A549 (cell line): ENCODE measurements at regions not wholly inside any gene's neighbourhood (a gene's known extent, or its start where the extent isn't known, plus 50 kb on each side); places are given as distances from the start of the nearest gene placed in this dataset.

Source experiments
- ATAC-seq, 2 experiments: fragments of 200-7000 bp in 1 of 2; fragments of >200 bp in 1 of 2; cut with Nextera tagmentation in 1 of 2; cut with Tn5 transposase in 1 of 2; 3 replicates each; pipeline versions ENCODE4 v1.8.0 to v1.9.1; 2018 to 2020; ENCODE audit warnings: mild to moderate bottlenecking in 1 of 2, moderate library complexity in 1 of 2
- CTCF ChIA-PET: fragments of 300-600 bp; sonication (Branson Sonifier 250); formaldehyde crosslinking; extraction: SDS; loops from one replicate; lab custom pipeline; 2021; ENCODE audit warnings: antibody characterized with exemption, inconsistent platforms; lab: Yijun Ruan, JAX
- POLR2A ChIA-PET: fragments of 350-600 bp; formaldehyde crosslinking; extraction: SDS; loops from one replicate; lab custom pipeline; 2021; ENCODE audit warnings: antibody characterized with exemption, inconsistent platforms; lab: Yijun Ruan, JAX
- DNase-seq, 2 experiments: peaks; one replicate each; pipeline versions ENCODE4 v3.0.0 to v3.0.0-alpha.2; 2011 to 2016; ENCODE audit warnings: low read depth in 1 of 2, low spot score in 1 of 2
- FAIRE-seq: peaks from 2 replicates; lab custom pipeline; 2011; peaks lifted over from hg19 to GRCh38; lab: Jason Lieb, UNC
- H3K27ac ChIP-seq, 2 experiments: fragments of >200 bp; sonication (Bioruptor Twin); formaldehyde crosslinking; 3 replicates each; pipeline ENCODE4 v1.5.1; 2016 to 2017
- H3K4me1 ChIP-seq: fragments of >200 bp; sonication (Bioruptor Twin); formaldehyde crosslinking; 3 replicates; pipeline ENCODE4 v1.6.1; 2016
- H3K4me2 ChIP-seq: fragments of >200 bp; sonication (Bioruptor Twin); formaldehyde crosslinking; 3 replicates; pipeline ENCODE4 v1.6.1; 2016
- H3K4me3 ChIP-seq: fragments of >200 bp; sonication (Bioruptor Twin); formaldehyde crosslinking; 3 replicates; pipeline ENCODE4 v1.5.1; 2016
- H3K9me3 ChIP-seq: fragments of >200 bp; sonication (Bioruptor Twin); formaldehyde crosslinking; 3 replicates; pipeline ENCODE4 v1.6.1; 2016
- ATOH8 ChIP-seq: fragments of 250-450 bp; sonication (Bioruptor Pico); IDR thresholded peaks from 2 replicates; pipeline ENCODE4 v1.5.0; 2020; ENCODE audit warnings: low read depth, mild to moderate bottlenecking, moderate library complexity
- CBX8 ChIP-seq: fragments of 200-600 bp; sonication (generic); IDR thresholded peaks from 2 replicates; pipeline ENCODE4 v1.6.1; 2016
- CEBPB ChIP-seq, 2 experiments: fragments of >200 bp in 1 of 2; sonication (Bioruptor Twin) in 1 of 2; formaldehyde crosslinking in 1 of 2; IDR thresholded peaks; 2 replicates each; pipeline ENCODE4 v1.6.1; 2012 to 2016
- ESRRA ChIP-seq: fragments of 150-350 bp; IDR thresholded peaks from 2 replicates; pipeline ENCODE4 v1.6.1; 2014; ENCODE audit warnings: mild to moderate bottlenecking, low read length, borderline replicate concordance
- JUN ChIP-seq, 2 experiments: fragments of >200 bp; sonication (Bioruptor Twin); formaldehyde crosslinking; IDR thresholded peaks; 2 replicates in 1 of 2; 3 replicates in 1 of 2; pipeline ENCODE4 v1.6.1; 2016 to 2017
- KDM1A ChIP-seq: fragments of 200-600 bp; sonication (generic); IDR thresholded peaks from 2 replicates; pipeline ENCODE4 v1.6.1; 2016; ENCODE audit warnings: low read depth, mild to moderate bottlenecking
- NR3C1 ChIP-seq: fragments of >200 bp; sonication (Bioruptor Twin); formaldehyde crosslinking; IDR thresholded peaks from 3 replicates; pipeline ENCODE4 v1.6.1; 2017
- PBX3 ChIP-seq: IDR thresholded peaks from 2 replicates; pipeline ENCODE4 v1.6.1; 2012
- RAD21 ChIP-seq, 2 experiments: fragments of >200 bp in 1 of 2; sonication (Bioruptor Twin) in 1 of 2; formaldehyde crosslinking in 1 of 2; IDR thresholded peaks in 1 of 2; conservative IDR thresholded peaks in 1 of 2; 2 replicates in 1 of 2; 3 replicates in 1 of 2; pipeline ENCODE4 v1.6.1; 2012 to 2018; ENCODE audit warnings: inconsistent platforms in 1 of 2
- RFX5 ChIP-seq: fragments of 450-650 bp; IDR thresholded peaks from 2 replicates; pipeline ENCODE4 v1.7.1; 2014; ENCODE audit warnings: antibody characterized with exemption, mild to moderate bottlenecking, moderate library complexity
- RNF2 ChIP-seq: fragments of 200-600 bp; sonication (generic); IDR thresholded peaks from 2 replicates; pipeline ENCODE4 v1.6.1; 2016; ENCODE audit warnings: low read depth, mild to moderate bottlenecking, antibody characterized with exemption, moderate library complexity, borderline replicate concordance
- SMC3 ChIP-seq: fragments of >200 bp; sonication (Bioruptor Twin); formaldehyde crosslinking; IDR thresholded peaks from 3 replicates; pipeline ENCODE4 v1.6.1; 2018; ENCODE audit warnings: inconsistent platforms
- ZC3H11A ChIP-seq: fragments of 450-650 bp; IDR thresholded peaks from 2 replicates; pipeline ENCODE4 v1.6.1; 2014; ENCODE audit warnings: antibody characterized with exemption, mild to moderate bottlenecking
- ZFP36 ChIP-seq: fragments of 450-650 bp; IDR thresholded peaks from 2 replicates; pipeline ENCODE4 v1.6.1; 2014; ENCODE audit warnings: borderline replicate concordance; ENCODE audit not compliant: partially characterized antibody
- WGBS: methylation state at CpG from one replicate; pipeline ENCODE4 v1.1.6; 2017; ENCODE audit errors: missing lambda C conversion rate; 5-methylcytosine and 5-hydroxymethylcytosine counted together
- TF ChIP-seq, protein P1 (sequence below): fragments of 200-600 bp; sonication (generic); IDR thresholded peaks from 2 replicates; pipeline ENCODE4 v1.6.1; 2016; ENCODE audit warnings: antibody characterized with exemption, mild to moderate bottlenecking, moderate library complexity
- TF ChIP-seq, protein P2 (sequence below): fragments of 250-450 bp; sonication (Bioruptor Pico); IDR thresholded peaks from 2 replicates; pipeline ENCODE4 v1.5.0; 2021; ENCODE audit warnings: mild to moderate bottlenecking, moderate library complexity, borderline replicate concordance

DNA sequence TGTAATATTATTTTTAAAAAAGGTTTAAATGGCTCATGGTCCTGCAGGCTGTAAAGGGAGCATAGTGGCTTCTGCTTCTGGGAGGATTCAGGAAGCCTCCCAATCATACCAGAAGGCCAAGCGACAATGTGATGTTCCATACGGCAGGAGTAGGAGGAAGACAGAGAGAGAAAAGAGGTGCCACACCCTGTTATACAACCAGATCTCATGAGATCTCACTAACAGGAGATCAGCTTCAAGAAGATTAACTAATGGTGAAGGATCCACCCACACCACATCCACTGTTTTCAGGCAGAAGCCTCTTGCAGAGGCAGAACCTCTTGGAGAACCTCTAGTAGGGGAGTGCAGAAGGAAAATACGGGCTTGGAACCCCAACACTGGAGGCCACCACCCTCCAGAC lies 103.9 kb upstream of the TEKT4 start:
- no peak for ATAC-seq
- H3K9me3 ChIP-seq = no peaks in the 10 kb centered on the region; the same call in 2 of the 3 replicates
- WGBS = 45% methylated on average over 3 of the region's 3 CpGs
- TF ChIP-seq ATOH8 = no peak
- TF ChIP-seq ZC3H11A = no peak
- no peak for TF ChIP-seq RAD21 (conservative IDR thresholded peaks at IDR 0.05 in 1 of 2, IDR thresholded peaks at IDR 0.05 in 1 of 2)
- no peak for TF ChIP-seq RNF2
- TF ChIP-seq, all 56 proteins: peak for 0
- CTCF ChIA-PET = interaction anchor here (1.8 kb wide), 1 partner anchor 14 kb away, joined by 3 read pairs; no protein-coding TSS in a partner anchor
- H3K4me1 ChIP-seq = no peaks in the 10 kb centered on the region
- DNase-seq (no peak), FAIRE-seq (no peak)
- POLR2A ChIA-PET = no interaction called here
- H3K4me2 ChIP-seq = no peak overlapping the region
- no peak overlapping the region for H3K4me3 ChIP-seq
- H3K27ac ChIP-seq = no peak overlapping the region

GRCh38 chr2:94769733-94770132 lies 101.5 kb upstream of the TEKT4 start:
- WGBS = 1% methylated on average over 3 of the region's 3 CpGs
- POLR2A ChIA-PET = no interaction called here
- no peak for ATAC-seq

GRCh38 chr2:94774851-94775250 lies 96.4 kb upstream of the TEKT4 start:
- CTCF ChIA-PET = no interaction called here
- no peaks in the 10 kb centered on the region for H3K4me1 ChIP-seq
- POLR2A ChIA-PET = no interaction called here
- ATAC-seq (no peak), DNase-seq (no peak), FAIRE-seq (no peak)
- no peak for TF ChIP-seq KDM1A
- TF ChIP-seq, protein P1, sequence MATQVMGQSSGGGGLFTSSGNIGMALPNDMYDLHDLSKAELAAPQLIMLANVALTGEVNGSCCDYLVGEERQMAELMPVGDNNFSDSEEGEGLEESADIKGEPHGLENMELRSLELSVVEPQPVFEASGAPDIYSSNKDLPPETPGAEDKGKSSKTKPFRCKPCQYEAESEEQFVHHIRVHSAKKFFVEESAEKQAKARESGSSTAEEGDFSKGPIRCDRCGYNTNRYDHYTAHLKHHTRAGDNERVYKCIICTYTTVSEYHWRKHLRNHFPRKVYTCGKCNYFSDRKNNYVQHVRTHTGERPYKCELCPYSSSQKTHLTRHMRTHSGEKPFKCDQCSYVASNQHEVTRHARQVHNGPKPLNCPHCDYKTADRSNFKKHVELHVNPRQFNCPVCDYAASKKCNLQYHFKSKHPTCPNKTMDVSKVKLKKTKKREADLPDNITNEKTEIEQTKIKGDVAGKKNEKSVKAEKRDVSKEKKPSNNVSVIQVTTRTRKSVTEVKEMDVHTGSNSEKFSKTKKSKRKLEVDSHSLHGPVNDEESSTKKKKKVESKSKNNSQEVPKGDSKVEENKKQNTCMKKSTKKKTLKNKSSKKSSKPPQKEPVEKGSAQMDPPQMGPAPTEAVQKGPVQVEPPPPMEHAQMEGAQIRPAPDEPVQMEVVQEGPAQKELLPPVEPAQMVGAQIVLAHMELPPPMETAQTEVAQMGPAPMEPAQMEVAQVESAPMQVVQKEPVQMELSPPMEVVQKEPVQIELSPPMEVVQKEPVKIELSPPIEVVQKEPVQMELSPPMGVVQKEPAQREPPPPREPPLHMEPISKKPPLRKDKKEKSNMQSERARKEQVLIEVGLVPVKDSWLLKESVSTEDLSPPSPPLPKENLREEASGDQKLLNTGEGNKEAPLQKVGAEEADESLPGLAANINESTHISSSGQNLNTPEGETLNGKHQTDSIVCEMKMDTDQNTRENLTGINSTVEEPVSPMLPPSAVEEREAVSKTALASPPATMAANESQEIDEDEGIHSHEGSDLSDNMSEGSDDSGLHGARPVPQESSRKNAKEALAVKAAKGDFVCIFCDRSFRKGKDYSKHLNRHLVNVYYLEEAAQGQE = no peak
- TF ChIP-seq PBX3 = no peak
- TF ChIP-seq ZFP36 = no peak
- no peak for TF ChIP-seq NR3C1
- TF ChIP-seq RFX5 = no peak
- H3K9me3 ChIP-seq = no peaks in the 10 kb centered on the region
- no peak overlapping the region for H3K4me2 ChIP-seq
- H3K4me3 ChIP-seq = no peak overlapping the region
- no peak overlapping the region for H3K27ac ChIP-seq

More at GRCh38 chr2:94769733-94770132, 101.5 kb upstream of the TEKT4 start:
- Histone ChIP-seq H3K9me3 (no peaks in the 10 kb centered on the region), H3K4me1 (no peaks in the 10 kb centered on the region), H3K4me3 (no peak overlapping the region), H3K4me2 (no peak overlapping the region), H3K27ac (no peak overlapping the region)
- CTCF ChIA-PET = no interaction called here
- FAIRE-seq (no peak), DNase-seq (no peak)
- TF ChIP-seq JUN (IDR thresholded peaks at IDR 0.05) (no peak), RNF2 (no peak), CBX8 (no peak), ESRRA (no peak), CEBPB (IDR thresholded peaks at IDR 0.05) (no peak), SMC3 (no peak)
- TF ChIP-seq, protein P1 = no peak
- TF ChIP-seq, protein P2, sequence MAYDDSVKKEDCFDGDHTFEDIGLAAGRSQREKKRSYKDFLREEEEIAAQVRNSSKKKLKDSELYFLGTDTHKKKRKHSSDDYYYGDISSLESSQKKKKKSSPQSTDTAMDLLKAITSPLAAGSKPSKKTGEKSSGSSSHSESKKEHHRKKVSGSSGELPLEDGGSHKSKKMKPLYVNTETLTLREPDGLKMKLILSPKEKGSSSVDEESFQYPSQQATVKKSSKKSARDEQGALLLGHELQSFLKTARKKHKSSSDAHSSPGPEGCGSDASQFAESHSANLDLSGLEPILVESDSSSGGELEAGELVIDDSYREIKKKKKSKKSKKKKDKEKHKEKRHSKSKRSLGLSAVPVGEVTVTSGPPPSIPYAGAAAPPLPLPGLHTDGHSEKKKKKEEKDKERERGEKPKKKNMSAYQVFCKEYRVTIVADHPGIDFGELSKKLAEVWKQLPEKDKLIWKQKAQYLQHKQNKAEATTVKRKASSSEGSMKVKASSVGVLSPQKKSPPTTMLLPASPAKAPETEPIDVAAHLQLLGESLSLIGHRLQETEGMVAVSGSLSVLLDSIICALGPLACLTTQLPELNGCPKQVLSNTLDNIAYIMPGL (CRISPR knock-in tag) = no peak
